ENCODE measurements at regions not wholly inside any gene's neighbourhood (a gene's known extent, or its start where the extent isn't known, plus 50 kb on each side); places are given as distances from the start of the nearest gene placed in this dataset.

GRCh38 chr4:24476282-24476681 is 108.1 kb downstream of the DHX15 start:
- peak; percentile 64 for DNase-seq (ENCODE audit: low spot score)

GRCh38 chr4:24475756-24476155 is 108.6 kb downstream of the DHX15 start:
- DNase-seq (ENCODE audit: low spot score) = no peak

- peak; percentile 42 for DNase-seq (ENCODE audit: low spot score)
Observed at GRCh38 chr4:24473309-24473721, 111.0 kb downstream of the DHX15 start.

- DNase-seq (ENCODE audit: low spot score) = peak; percentile 88
Observed at GRCh38 chr4:24472514-24473308, 111.6 kb downstream of the DHX15 start.

- DNase-seq (ENCODE audit: low spot score) = no peak
Observed at GRCh38 chr4:24472161-24472510, 112.2 kb downstream of the DHX15 start.

- peak; percentile 26 for DNase-seq (ENCODE audit: low spot score)
Observed at GRCh38 chr4:24471486-24472160, 112.7 kb downstream of the DHX15 start.

- peak; percentile 53 for DNase-seq (ENCODE audit: low spot score)
Observed at GRCh38 chr4:24470666-24471485, 113.5 kb downstream of the DHX15 start.

- no peak for DNase-seq (ENCODE audit: low spot score)
Observed at GRCh38 chr4:24468071-24468470, 116.3 kb downstream of the DHX15 start.

GRCh38 chr4:24464566-24464965 is 119.8 kb downstream of the DHX15 start:
- DNase-seq (ENCODE audit: low spot score) = no peak

- DNase-seq (ENCODE audit: low spot score) = no peak
Observed at GRCh38 chr4:24456431-24456830, 127.9 kb downstream of the DHX15 start.

- no peak for DNase-seq (ENCODE audit: low spot score)
Observed at GRCh38 chr4:24453951-24454350, 130.4 kb downstream of the DHX15 start.

- no peak for DNase-seq (ENCODE audit: low spot score)
Observed at GRCh38 chr4:24451870-24452269, 132.5 kb downstream of the DHX15 start.

- DNase-seq (ENCODE audit: low spot score) = no peak
Observed at GRCh38 chr4:24443200-24443599, 141.2 kb downstream of the DHX15 start.

GRCh38 chr4:24440765-24441164 is 143.6 kb downstream of the DHX15 start:
- no peak for DNase-seq (ENCODE audit: low spot score)

- DNase-seq (ENCODE audit: low spot score) = no peak
Observed at GRCh38 chr4:24434241-24434640, 150.1 kb downstream of the DHX15 start.

- DNase-seq (ENCODE audit: low spot score) = no peak
Observed at GRCh38 chr4:24433515-24434214, 150.7 kb downstream of the DHX15 start.

GRCh38 chr4:24428850-24429249 is 155.5 kb downstream of the DHX15 start:
- DNase-seq (ENCODE audit: low spot score) = no peak

- DNase-seq (ENCODE audit: low spot score) = no peak
Observed at GRCh38 chr4:24426557-24426956, 157.8 kb downstream of the DHX15 start.

GRCh38 chr4:24425863-24426262 is 158.5 kb downstream of the DHX15 start:
- DNase-seq (ENCODE audit: low spot score) = no peak

GRCh38 chr4:24423670-24424069 is 160.7 kb downstream of the DHX15 start:
- DNase-seq (ENCODE audit: low spot score) = no peak

- DNase-seq (ENCODE audit: low spot score) = no peak
Observed at GRCh38 chr4:24422644-24423043, 161.7 kb downstream of the DHX15 start.

All from GM03348 (cell line).